Ureter (tissue), 1 donor: ENCODE measurements at regions not wholly inside any gene's neighbourhood (a gene's known extent, or its start where the extent isn't known, plus 50 kb on each side); places are given as distances from the start of the nearest gene placed in this dataset.
A peak's percentile ranks its signal among the peaks of the same experiment; 100 is the strongest.

Source experiments
- DNase-seq: peaks from one replicate; pipeline ENCODE4 v3.0.0-alpha.2; 2020; ENCODE audit warnings: low spot score
- donor health status: DM: yes; HTN: yes; CAD: no.

- DNase-seq, result no peak
These were observed 197.5 kb upstream of the SERP2 start for GRCh38 chr13:44176173-44176572.

DNA sequence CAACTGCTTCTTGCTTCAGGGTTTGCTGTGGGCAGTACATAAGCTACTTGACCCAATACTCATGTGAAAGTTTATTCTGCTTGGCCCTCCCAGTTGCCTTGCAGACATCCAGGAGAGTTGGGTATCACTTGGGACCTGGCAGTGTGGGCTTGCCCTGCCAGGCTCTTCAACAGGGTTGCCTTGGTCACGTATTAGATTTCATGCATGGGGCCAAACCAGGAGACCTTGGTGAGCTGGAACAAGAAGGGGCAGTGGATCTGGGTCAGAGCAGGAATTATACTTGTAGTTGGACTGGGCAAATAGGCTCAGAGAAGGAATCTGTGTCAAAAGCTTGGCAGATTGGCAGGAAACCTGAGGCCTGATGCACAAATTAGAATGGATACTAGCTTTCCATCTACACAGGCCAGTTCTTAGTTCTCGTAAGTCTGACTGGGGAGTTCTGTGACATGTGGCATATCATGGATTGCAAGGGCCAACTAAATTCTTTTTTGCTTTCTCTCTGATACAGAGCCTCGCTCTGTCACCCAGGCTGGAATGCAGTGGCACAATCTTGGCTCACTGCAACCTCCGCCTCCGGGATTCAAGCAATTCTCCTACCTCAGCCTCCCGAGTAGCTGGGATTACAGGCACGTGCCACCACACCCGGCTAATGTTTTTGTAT is 192.6 kb upstream of the SERP2 start:
- no peak for DNase-seq

- no peak for DNase-seq
These were observed 191.7 kb upstream of the SERP2 start for GRCh38 chr13:44181931-44182330.

DNA sequence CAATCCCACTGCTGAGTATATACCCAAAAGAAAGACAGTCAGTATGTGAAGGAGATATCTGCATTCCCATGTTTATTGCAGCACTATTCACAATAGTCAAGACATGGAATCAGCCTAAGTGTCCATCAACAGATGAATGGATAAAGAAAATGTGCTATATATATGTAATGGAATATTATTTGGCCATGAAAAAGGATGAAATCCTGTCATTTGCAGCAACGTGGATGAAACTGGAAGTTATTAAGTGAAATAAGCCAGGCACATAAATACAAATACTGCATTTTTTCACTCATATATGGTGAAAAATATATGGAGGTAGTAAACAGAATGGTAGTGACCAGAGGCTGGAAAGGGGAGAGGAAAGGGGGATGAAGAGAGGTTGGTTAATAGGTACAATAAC is 188.9 kb upstream of the SERP2 start:
- DNase-seq, result no peak

- DNase-seq, result no peak
These were observed 185.4 kb upstream of the SERP2 start for GRCh38 chr13:44188257-44188656.

DNA sequence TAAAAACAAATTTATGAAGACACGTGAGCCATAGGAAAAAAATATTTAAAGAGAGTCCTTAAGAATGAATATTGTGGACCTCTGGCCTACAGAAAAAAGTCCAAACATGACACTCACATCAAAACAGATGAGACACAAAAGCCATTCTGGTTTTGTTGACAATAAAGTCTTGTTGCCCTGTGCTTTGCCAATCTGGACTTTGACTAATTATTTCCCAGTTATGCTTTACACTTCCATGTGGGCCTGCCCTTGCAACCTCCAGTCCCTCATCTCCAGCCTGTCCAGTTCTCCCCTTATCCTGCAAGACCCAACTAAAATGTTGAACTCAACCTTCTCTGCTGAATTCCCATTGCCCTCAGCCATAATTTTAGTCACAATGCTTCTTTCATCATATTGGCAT is 184.5 kb upstream of the SERP2 start:
- no peak for DNase-seq

DNA sequence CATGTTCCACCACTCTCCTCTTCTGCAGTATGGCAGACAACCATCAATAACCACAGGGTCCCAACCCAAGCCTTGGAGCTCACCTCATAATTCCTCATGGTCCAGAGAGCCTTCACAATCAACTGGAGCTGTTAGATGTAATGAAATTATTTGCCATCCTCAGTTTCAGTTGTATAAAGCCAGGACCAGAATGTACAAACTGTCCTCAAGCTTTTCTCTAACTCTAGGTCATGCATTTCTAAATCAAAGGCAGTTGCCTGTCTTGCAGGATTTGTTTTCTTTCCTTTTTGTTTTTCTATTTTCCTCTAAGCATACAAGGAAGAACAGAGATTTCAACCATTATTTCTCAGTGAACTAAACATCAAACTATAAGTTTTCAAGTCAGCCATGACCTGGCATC is 182.5 kb upstream of the SERP2 start:
- no peak for DNase-seq

DNA sequence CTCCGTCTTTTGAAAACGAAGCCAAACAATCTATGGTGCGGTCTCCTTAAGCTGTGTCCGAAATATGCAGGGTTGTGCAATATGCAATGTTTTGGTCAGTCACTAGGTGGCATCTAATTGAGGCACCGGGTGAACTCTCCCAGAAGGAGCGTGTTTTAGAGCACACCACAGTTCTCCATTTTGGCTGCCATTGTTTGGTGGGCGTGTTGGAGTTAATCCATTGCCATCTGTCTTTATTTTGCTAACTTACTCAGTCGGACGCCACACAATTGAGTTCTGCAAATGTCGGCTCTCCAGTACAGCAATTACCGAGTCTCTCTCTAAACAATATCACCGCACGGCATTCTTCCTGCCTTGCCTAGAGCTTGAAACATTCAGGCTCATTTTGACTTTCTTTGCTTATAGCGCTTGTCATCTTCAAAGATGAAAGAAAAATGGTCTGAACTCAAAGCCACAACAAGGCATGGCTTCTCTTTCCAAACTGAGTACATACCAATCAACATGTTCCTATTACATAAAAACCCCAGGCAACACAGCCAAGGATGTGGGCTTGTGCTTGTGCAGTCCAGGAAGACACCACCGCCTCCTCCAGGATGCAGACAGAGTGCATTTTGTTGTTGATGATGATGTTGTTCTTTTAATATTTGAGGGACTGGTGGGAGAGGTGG is 182.0 kb upstream of the SERP2 start:
- peak; percentile 62 for DNase-seq

- no peak for DNase-seq
These were observed 179.9 kb upstream of the SERP2 start for GRCh38 chr13:44193731-44194130.

DNA sequence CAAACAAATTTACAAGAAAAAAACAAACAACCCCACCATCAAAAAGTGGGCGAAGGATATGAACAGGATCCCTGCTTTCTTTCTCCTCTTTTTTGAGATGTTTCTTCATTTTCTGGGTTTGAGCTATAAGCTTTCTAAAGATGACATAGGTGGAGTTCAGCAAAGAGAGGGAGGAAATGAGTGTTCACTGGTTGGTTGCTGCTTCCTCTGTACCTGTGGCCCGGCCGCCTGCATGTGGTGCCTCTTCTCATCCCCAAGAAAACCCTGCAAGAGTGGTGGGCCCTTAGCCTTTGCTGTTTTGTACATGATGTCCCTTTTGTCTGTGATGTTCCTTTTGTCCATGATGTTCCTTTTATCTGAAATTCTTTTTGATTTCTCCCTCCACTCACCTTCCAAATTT is 178.4 kb upstream of the SERP2 start:
- no peak for DNase-seq

- no peak for DNase-seq
These were observed 177.3 kb upstream of the SERP2 start for GRCh38 chr13:44196196-44196751.

GRCh38 chr13:44197791-44198770 is 175.5 kb upstream of the SERP2 start:
- no peak for DNase-seq

DNA sequence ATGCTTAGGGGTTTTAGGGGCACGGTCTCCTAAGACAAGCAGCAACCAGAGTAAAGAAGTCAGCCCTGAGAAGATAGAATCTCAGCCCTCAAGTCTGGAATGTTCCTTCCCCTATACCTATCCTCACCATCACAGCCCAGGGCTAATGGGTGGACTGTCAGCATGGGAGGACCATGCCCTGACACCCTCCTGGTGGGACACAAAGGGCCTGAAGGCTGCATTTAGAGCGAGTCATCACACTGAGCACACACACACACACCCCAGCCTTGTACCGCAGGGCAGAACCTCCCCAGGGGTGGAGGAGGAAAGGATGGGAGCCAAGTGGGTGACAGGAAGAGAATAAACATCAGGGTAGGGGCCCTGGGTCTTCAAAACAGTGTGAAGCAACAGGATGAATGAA is 174.8 kb upstream of the SERP2 start:
- DNase-seq, result no peak

- DNase-seq, result no peak
These were observed 173.9 kb upstream of the SERP2 start for GRCh38 chr13:44199627-44200207.

DNA sequence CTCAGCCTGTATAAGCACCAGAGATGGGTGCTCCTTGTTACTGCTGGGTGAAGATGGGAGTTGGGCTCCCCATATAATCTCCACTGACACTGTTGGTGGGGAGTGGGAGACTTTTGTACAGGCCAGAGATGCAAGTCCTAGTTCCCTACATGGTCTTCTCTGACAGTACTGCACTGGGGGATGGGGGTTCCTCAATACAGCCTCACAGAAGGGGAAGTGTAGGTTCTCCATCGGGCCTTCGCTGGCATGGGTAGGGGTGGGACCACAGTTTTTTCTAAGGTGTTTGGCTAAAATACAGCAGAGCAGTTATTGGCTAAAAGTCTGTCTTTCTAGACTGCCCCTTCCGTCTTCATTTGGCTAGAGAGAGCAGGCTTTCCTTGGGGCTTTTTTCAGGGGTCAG is 167.2 kb upstream of the SERP2 start:
- DNase-seq, result no peak

DNA sequence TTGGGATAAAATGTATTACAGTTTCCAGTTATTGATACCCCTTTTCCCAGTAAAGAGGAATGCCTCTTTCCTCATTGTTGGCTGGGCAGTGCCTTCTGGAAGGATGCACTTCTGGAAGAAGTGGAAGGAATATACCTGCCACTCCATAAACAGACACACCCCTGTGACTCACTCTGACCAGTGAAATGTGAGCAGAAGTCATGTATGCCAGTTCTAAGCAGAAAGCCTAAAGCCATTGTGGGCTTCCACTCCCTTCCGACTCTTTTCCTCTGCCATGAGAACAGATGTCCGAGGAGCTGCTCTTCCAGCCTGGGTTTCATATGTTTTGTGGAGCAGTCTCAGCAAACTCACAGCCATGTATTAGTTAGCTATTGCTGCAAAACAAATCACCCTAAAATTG is 166.1 kb upstream of the SERP2 start:
- no peak for DNase-seq

- DNase-seq, result no peak
These were observed 163.1 kb upstream of the SERP2 start for GRCh38 chr13:44210525-44210924.

GRCh38 chr13:44211286-44211685 is 162.3 kb upstream of the SERP2 start:
- DNase-seq, result no peak

GRCh38 chr13:44211704-44212346 is 161.8 kb upstream of the SERP2 start:
- no peak for DNase-seq

GRCh38 chr13:44212633-44213396 is 160.8 kb upstream of the SERP2 start:
- no peak for DNase-seq
